Ascending aorta (tissue), 2 donors: ENCODE measurements at regions not wholly inside any gene's neighbourhood (a gene's known extent, or its start where the extent isn't known, plus 50 kb on each side); places are given as distances from the start of the nearest gene placed in this dataset.

ENCODE experiments used
- DNase-seq, 2 donors: peaks; one replicate each; pipeline ENCODE4 v3.0.0-alpha.2; 2019; ENCODE audit warnings: low spot score in 2 of 2
- H3K27ac ChIP-seq, 2 donors: fragments of 200-600 bp; sonication (generic); one replicate each; pipeline ENCODE4 v1.5.1; 2016 to 2017; ENCODE audit warnings: mild to moderate bottlenecking in 1 of 2
- H3K27me3 ChIP-seq: fragments of 200-600 bp; sonication (generic); one replicate; pipeline ENCODE4 v1.5.1; 2017
- H3K36me3 ChIP-seq, 2 donors: fragments of 200-600 bp; sonication (generic); one replicate each; pipeline ENCODE4 v1.5.1; 2016
- H3K4me1 ChIP-seq, 2 donors: fragments of 200-600 bp; sonication (generic); one replicate each; pipeline ENCODE4 v1.5.1; 2016 to 2017; ENCODE audit warnings: mild to moderate bottlenecking in 1 of 2
- H3K4me3 ChIP-seq, 2 donors: fragments of 200-600 bp; sonication (generic); one replicate each; pipeline ENCODE4 v1.5.1; 2016 to 2017; ENCODE audit warnings: mild to moderate bottlenecking in 1 of 2
- H3K9me3 ChIP-seq, 2 donors: fragments of 200-600 bp; sonication (generic); one replicate each; pipeline ENCODE4 v1.5.1; 2016
- intact Hi-C: fragments of 100-400 bp; cut with DNase I; formaldehyde crosslinking; loops from one replicate; pipeline ENCODE4 v1.15.1; 2023
- TF ChIP-seq, protein P1 (sequence below), 3 experiments: fragments of 200-600 bp in 2 of 3; fragments of 450-650 bp in 1 of 3; sonication (generic) in 2 of 3; IDR thresholded peaks; one replicate each; pipeline ENCODE4 v1.5.1; 2016 to 2019; ENCODE audit warnings: antibody characterized with exemption in 3 of 3, mild to moderate bottlenecking in 1 of 3, moderate library complexity in 1 of 3

DNA sequence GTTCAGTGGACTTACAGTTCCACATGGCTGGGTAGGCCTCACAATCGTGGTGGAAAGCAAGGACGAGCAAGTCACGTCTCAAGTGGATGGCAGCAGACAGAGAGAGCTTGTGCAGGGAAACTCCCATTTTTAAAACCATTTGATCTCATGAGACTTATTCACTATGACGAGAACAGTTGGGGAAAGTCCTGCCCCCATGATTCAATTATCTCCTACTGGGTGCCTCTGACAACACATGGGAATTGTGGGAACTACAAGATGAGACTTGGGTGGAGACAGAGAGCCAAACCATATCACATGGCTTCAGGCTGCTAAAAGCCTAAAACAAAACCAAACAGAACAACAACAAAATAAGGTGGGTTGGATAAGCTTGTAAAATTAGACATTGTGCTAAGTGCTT is 194.4 kb upstream of the CPEB2 start:
- H3K27me3 ChIP-seq = no peaks in the 10 kb centered on the region
- TF ChIP-seq, protein P1, sequence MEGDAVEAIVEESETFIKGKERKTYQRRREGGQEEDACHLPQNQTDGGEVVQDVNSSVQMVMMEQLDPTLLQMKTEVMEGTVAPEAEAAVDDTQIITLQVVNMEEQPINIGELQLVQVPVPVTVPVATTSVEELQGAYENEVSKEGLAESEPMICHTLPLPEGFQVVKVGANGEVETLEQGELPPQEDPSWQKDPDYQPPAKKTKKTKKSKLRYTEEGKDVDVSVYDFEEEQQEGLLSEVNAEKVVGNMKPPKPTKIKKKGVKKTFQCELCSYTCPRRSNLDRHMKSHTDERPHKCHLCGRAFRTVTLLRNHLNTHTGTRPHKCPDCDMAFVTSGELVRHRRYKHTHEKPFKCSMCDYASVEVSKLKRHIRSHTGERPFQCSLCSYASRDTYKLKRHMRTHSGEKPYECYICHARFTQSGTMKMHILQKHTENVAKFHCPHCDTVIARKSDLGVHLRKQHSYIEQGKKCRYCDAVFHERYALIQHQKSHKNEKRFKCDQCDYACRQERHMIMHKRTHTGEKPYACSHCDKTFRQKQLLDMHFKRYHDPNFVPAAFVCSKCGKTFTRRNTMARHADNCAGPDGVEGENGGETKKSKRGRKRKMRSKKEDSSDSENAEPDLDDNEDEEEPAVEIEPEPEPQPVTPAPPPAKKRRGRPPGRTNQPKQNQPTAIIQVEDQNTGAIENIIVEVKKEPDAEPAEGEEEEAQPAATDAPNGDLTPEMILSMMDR (IDR thresholded peaks at IDR 0.05) = no peak
- H3K36me3 ChIP-seq = no peaks in the 10 kb centered on the region
- H3K27ac ChIP-seq = no peak overlapping the region
- H3K9me3 ChIP-seq = no peaks in the 10 kb centered on the region
- peaks cover 0 to 5% of the 10 kb centered on the region in 2 donors for H3K4me1 ChIP-seq
- intact Hi-C loops = no loop called here
- DNase-seq = no peak
- no peak overlapping the region for H3K4me3 ChIP-seq

DNA sequence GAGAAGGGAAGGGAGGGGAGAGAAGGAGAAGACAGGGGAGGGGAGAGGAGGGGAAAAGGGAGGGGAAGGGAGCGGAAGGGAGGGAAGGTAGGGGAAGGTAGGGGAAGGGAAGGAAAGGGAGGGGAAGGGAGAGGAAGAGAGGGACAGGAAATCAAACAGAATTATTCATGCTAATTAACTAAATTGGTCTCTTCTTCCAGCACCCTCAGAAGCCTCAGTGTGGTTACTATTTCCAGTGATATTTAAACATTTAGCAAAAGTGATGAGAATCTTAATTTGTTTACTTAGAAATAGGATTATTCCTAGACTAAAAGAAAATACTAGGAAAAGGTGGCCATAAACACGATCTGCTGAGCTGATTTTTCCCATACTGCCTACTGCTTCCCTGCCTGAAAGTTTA is 193.1 kb upstream of the CPEB2 start:
- TF ChIP-seq, protein P1 (IDR thresholded peaks at IDR 0.05) = no peak
- H3K27ac ChIP-seq = no peak overlapping the region
- H3K27me3 ChIP-seq = no peaks in the 10 kb centered on the region
- no peaks in the 10 kb centered on the region for H3K36me3 ChIP-seq
- no peak overlapping the region for H3K4me3 ChIP-seq
- intact Hi-C loops = no loop called here
- DNase-seq = no peak
- H3K9me3 ChIP-seq = no peaks in the 10 kb centered on the region
- H3K4me1 ChIP-seq = peaks cover 0 to 5% of the 10 kb centered on the region in 2 donors

DNA sequence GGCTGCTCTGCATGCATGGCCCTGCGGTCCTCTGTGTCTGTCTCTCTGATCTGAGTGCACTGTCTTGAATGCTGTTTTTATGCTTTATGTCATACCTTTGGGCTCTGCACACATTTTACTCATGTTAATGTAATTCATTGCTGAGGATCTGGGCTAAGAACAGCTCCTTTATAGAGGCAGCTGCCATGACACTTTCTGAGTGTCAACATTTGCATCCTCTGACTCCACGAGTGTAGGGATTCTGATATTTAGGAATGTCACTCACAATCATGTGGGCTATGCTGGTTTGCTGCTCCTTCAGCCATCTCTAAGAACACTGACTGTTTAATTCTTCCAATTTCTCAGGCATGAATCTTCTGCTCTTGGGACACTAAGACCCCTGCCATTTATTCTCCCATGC is 192.2 kb upstream of the CPEB2 start:
- no peak overlapping the region for H3K27ac ChIP-seq
- no peaks in the 10 kb centered on the region for H3K9me3 ChIP-seq
- H3K36me3 ChIP-seq = no peaks in the 10 kb centered on the region
- H3K4me1 ChIP-seq = peaks cover 0 to 5% of the 10 kb centered on the region in 2 donors
- H3K4me3 ChIP-seq = no peak overlapping the region
- intact Hi-C loops = no loop called here
- no peaks in the 10 kb centered on the region for H3K27me3 ChIP-seq
- TF ChIP-seq, protein P1 (IDR thresholded peaks at IDR 0.05) = no peak
- no peak for DNase-seq

DNA sequence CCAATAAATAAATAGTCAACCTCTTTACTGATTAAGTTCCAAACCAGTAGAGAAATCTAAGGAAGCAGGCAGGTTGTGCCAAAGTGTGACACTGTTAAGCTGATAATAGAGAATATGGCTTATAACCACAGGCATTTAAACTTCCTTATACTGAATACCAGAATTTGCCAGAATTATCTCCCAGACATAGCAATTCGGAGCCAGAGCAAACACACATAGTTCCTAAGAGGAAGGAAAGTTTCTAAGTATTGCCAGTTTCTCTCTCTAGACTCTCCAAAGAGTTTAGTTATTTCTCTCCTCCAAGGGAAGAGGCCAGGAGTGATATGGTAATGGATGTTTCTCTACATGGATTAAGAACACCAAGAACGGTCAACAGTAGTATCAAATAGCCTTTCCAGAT is 191.7 kb upstream of the CPEB2 start:
- H3K27ac ChIP-seq = no peak overlapping the region
- intact Hi-C loops = no loop called here
- H3K36me3 ChIP-seq = no peaks in the 10 kb centered on the region

DNA sequence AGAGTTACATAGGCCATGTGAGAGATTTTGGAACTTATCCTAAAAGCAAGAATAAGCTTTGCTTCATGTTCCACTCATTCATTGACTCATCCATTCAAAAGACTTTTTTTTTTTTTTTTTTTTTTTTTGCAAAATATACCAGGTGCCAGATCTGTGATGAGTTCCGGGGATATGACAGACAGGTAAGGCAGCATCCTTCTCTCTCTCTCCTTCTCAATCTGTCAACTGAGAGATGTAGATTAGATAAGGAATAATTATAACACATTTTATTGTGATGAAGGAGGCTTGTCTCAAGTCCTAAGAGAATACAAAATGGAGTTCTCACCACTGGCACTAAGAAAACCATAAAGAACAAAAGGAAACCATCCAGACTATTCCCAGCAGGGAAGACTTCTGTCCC is 190.2 kb upstream of the CPEB2 start:
- Histone ChIP-seq H3K9me3 (no peaks in the 10 kb centered on the region), H3K36me3 (no peaks in the 10 kb centered on the region), H3K4me3 (no peak overlapping the region), H3K27ac (no peak overlapping the region), H3K27me3 (no peaks in the 10 kb centered on the region), H3K4me1 (peaks cover 0 to 16% of the 10 kb centered on the region in 2 donors)
- TF ChIP-seq, protein P1 (IDR thresholded peaks at IDR 0.05) = no peak
- DNase-seq = no peak
- intact Hi-C loops = no loop called here

More for the DNA sequence above, 191.7 kb upstream of the CPEB2 start:
- TF ChIP-seq, protein P1 (IDR thresholded peaks at IDR 0.05) = no peak
- Histone ChIP-seq H3K27me3 (no peaks in the 10 kb centered on the region), H3K4me3 (no peak overlapping the region), H3K9me3 (no peaks in the 10 kb centered on the region), H3K4me1 (peaks cover 0 to 5% of the 10 kb centered on the region in 2 donors)
- DNase-seq = no peak

DNA sequence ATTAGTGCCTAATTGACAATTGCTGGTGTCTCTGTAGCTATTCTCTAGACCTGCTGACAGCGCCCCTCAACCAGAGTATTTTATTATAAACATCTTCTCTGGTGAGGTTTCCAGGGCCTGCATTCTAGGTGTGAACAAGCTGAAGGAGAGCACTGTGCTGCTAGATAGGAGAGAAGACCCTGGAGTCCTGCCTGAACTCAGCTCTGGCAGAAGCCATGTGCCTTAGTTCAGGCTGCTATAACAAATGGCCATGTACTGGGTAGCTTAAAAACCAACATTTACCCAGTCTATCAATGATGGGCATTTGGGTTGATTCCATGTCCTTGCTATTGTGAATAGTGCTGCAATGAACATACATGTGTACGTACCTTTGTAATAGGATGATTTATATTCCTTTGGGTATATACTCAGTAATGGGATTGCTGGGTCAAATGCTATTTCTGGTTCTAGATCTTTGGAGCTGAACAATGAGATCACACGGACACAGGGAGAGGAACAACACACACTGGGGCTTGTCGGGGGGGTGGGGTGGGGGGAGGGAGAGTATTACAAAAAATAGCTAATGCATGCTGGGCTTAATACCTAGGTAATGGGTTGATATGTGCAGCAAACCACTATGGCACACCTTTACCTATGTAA is 185.5 kb upstream of the CPEB2 start:
- Histone ChIP-seq H3K36me3 (no peaks in the 10 kb centered on the region), H3K4me1 (peaks cover 0 to 13% of the 10 kb centered on the region in 2 donors), H3K27me3 (no peaks in the 10 kb centered on the region), H3K4me3 (no peak overlapping the region), H3K9me3 (no peaks in the 10 kb centered on the region), H3K27ac (no peak overlapping the region)
- intact Hi-C loops = no loop called here
- DNase-seq = no peak
- TF ChIP-seq, protein P1 (IDR thresholded peaks at IDR 0.05) = no peak
